ENCODE measurements at regions not wholly inside any gene's neighbourhood (a gene's known extent, or its start where the extent isn't known, plus 50 kb on each side); places are given as distances from the start of the nearest gene placed in this dataset.

DNA sequence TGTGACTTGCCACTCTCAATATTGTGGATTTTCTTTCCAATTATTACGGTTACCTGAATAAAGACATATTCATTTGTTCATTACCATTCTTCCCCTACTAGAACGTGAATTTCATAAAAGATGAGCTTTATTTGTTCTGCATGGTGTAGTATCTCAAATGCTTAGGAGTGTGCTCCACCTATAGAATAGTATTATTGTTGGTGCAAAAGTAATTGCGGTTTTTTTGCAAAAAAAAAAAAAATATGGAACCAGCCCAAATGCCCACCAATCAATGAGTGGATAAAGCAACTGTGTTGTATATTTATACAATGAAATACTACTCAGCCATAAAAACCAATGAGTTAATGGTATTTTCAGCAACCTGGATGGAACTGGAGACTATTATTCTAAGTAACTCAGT, 525.5 kb upstream of the PRKX start:
- TF ChIP-seq POLR2A (IDR thresholded peaks at IDR 0.05; ENCODE audit: low read length) = no peak
- no peak for TF ChIP-seq GATA1 (IDR thresholded peaks at IDR 0.05; ENCODE audit: low read depth, low read length)

Measured in erythroblast (primary cell).